Forelimb muscle (tissue), 1 donor: ENCODE measurements at regions not wholly inside any gene's neighbourhood (a gene's known extent, or its start where the extent isn't known, plus 50 kb on each side); places are given as distances from the start of the nearest gene placed in this dataset.

Experiments
- DNase-seq: peaks from one replicate; pipeline ENCODE4 v3.0.0-alpha.2; 2013; ENCODE audit warnings: low read depth

GRCh38 chr11:15697437-15698236 is 582.9 kb downstream of the INSC start:
- DNase-seq = no peak

GRCh38 chr11:15698855-15699254 is 584.1 kb downstream of the INSC start:
- DNase-seq = no peak

GRCh38 chr11:15699978-15700377 is 585.3 kb downstream of the INSC start:
- DNase-seq = no peak

GRCh38 chr11:15700456-15700855 is 585.7 kb downstream of the INSC start:
- DNase-seq = no peak

GRCh38 chr11:15704064-15704463 is 589.3 kb downstream of the INSC start:
- DNase-seq = no peak

GRCh38 chr11:15704556-15704955 is 589.8 kb downstream of the INSC start:
- no peak for DNase-seq

GRCh38 chr11:15705891-15706290 is 591.2 kb downstream of the INSC start:
- DNase-seq = no peak

GRCh38 chr11:15707194-15707593 is 592.5 kb downstream of the INSC start:
- DNase-seq = no peak

- no peak for DNase-seq
These were observed 593.2 kb downstream of the INSC start for GRCh38 chr11:15707971-15708370.

- no peak for DNase-seq
These were observed 596.0 kb downstream of the INSC start for GRCh38 chr11:15710580-15711275.

- no peak for DNase-seq
These were observed 596.6 kb downstream of the INSC start for GRCh38 chr11:15711311-15711710.

- DNase-seq = no peak
These were observed 600.1 kb downstream of the INSC start for GRCh38 chr11:15714641-15715399.

- DNase-seq = no peak
These were observed 601.8 kb downstream of the INSC start for GRCh38 chr11:15716550-15716949.

GRCh38 chr11:15720460-15720859 is 605.7 kb downstream of the INSC start:
- no peak for DNase-seq

GRCh38 chr11:15723966-15724365 is 609.2 kb downstream of the INSC start:
- DNase-seq = no peak

GRCh38 chr11:15724601-15725000 is 609.9 kb downstream of the INSC start:
- no peak for DNase-seq

GRCh38 chr11:15725246-15725645 is 610.5 kb downstream of the INSC start:
- no peak for DNase-seq

- no peak for DNase-seq
These were observed 611.6 kb downstream of the INSC start for GRCh38 chr11:15726221-15726746.

- no peak for DNase-seq
These were observed 612.3 kb downstream of the INSC start for GRCh38 chr11:15726893-15727519.

- no peak for DNase-seq
These were observed 612.8 kb downstream of the INSC start for GRCh38 chr11:15727520-15727914.

GRCh38 chr11:15728207-15728606 is 613.5 kb downstream of the INSC start:
- no peak for DNase-seq
